Spleen (tissue), 11 donors: ENCODE measurements at regions not wholly inside any gene's neighbourhood (a gene's known extent, or its start where the extent isn't known, plus 50 kb on each side); places are given as distances from the start of the nearest gene placed in this dataset.

Source experiments
- DNase-seq: peaks from one replicate; pipeline ENCODE4 v3.0.0-alpha.2; 2020
- H3K27ac ChIP-seq, 8 donors: fragments of 200-600 bp; sonication (generic) in 7 of 8; 1 replicate in 4 of 8; 2 replicates in 4 of 8; pipeline versions ENCODE4 v1.5.0 to v1.8.0; 2016 to 2021; ENCODE audit warnings: inconsistent platforms in 4 of 8, mild to moderate bottlenecking in 4 of 8, moderate library complexity in 1 of 8
- H3K27me3 ChIP-seq, 7 donors: fragments of 200-600 bp; sonication (generic) in 6 of 7; replicated peaks in 1 of 7; 1 replicate in 4 of 7; 2 replicates in 3 of 7; pipeline versions ENCODE4 v1.5.0 to v1.8.0; 2016 to 2021; ENCODE audit warnings: inconsistent platforms in 3 of 7, mild to moderate bottlenecking in 1 of 7
- H3K36me3 ChIP-seq, 6 donors: fragments of 200-600 bp; sonication (generic) in 5 of 6; 1 replicate in 4 of 6; 2 replicates in 2 of 6; pipeline versions ENCODE4 v1.5.0 to v1.8.0; 2016 to 2021; ENCODE audit warnings: inconsistent platforms in 2 of 6
- H3K4me1 ChIP-seq, 6 donors: fragments of 200-600 bp; sonication (generic) in 5 of 6; 1 replicate in 3 of 6; 2 replicates in 3 of 6; pipeline versions ENCODE4 v1.5.0 to v1.8.0; 2016 to 2021; ENCODE audit warnings: inconsistent platforms in 3 of 6
- H3K4me3 ChIP-seq, 8 donors: fragments of 200-600 bp; sonication (generic) in 7 of 8; 1 replicate in 4 of 8; 2 replicates in 4 of 8; pipeline versions ENCODE4 v1.5.0 to v1.8.0; 2016 to 2021; ENCODE audit warnings: inconsistent platforms in 4 of 8, mild to moderate bottlenecking in 4 of 8, moderate library complexity in 2 of 8
- H3K9me3 ChIP-seq, 8 donors: fragments of 200-600 bp; sonication (generic) in 7 of 8; 1 replicate in 4 of 8; 2 replicates in 4 of 8; pipeline versions ENCODE4 v1.5.0 to v1.8.0; 2016 to 2021; ENCODE audit warnings: inconsistent platforms in 4 of 8
- POLR2A ChIP-seq, 3 donors: fragments of 450-650 bp; IDR thresholded peaks; one replicate each; pipeline ENCODE4 v1.5.1; 2017; ENCODE audit warnings: antibody characterized with exemption in 3 of 3, mild to moderate bottlenecking in 1 of 3
- POLR2AphosphoS5 ChIP-seq, 3 donors: sonication (generic); formaldehyde crosslinking; IDR thresholded peaks; one replicate each; pipeline ENCODE4 v1.5.1; 2017; ENCODE audit warnings: antibody characterized with exemption in 3 of 3
- whole genome bisulfite sequencing, 5 donors: extraction: QIAGEN DNeasy Blood & Tissue Kit in 3 of 5; methylation state at CpG; one replicate each; pipeline versions ENCODE4 v1.1.5 to v1.1.7; 2013 to 2018; 5-methylcytosine and 5-hydroxymethylcytosine counted together
- intact Hi-C: fragments of 100-400 bp; cut with DNase I; formaldehyde crosslinking; loops from one replicate; pipeline ENCODE4 v1.15.0; 2023; ENCODE audit warnings: low total_unique reads
- microRNA-seq, 3 donors: library from miRNA; unstranded; fragments of <30 nt; microRNA quantifications; one replicate each; pipeline versions ENCODE4 to v1.1.0, GENCODE V29; 2019 to 2020
- small RNA-seq, 4 donors: library from RNA; depleted of rRNA; stranded (forward); fragments of <200 nt; gene quantifications; one replicate each; pipeline ENCODE3, GENCODE V24; 2016
- TF ChIP-seq, protein P1 (sequence below), 11 experiments: fragments of 200-600 bp in 7 of 11; fragments of 450-650 bp in 4 of 11; sonication (generic) in 4 of 11; IDR thresholded peaks in 8 of 11; conservative IDR thresholded peaks in 3 of 11; 1 replicate in 7 of 11; 2 replicates in 4 of 11; pipeline versions ENCODE4 v1.4.0 to v1.8.0; 2016 to 2021; ENCODE audit warnings: antibody characterized with exemption in 11 of 11, inconsistent platforms in 4 of 11, mild to moderate bottlenecking in 1 of 11
- donor health status: healthy with polysubstance abuse.
- donor health status: DM: no; HTN: no; CAD: no; lungs with moderate emphysema.
- donor health status: DM: no; HTN: no; CAD: no.
- donor health status: Bipolar disorder and iron deficiency.
- donor health status: healthy.
- donor health status: DM: no; HTN: no; CAD: no.
- donor health status: DM: yes; HTN: yes; CAD: no.

- no peak for DNase-seq
- H3K4me3 ChIP-seq: no peak overlapping the region
- 48 to 100% (median 95%) methylated on average over 1 of the region's 1 CpG for WGBS, 5 donors
- H3K9me3 ChIP-seq: peaks cover 0 to 10% (median 0%) of the 10 kb centered on the region in 8 donors
- no peaks in the 10 kb centered on the region for H3K36me3 ChIP-seq
- H3K4me1 ChIP-seq: no peaks in the 10 kb centered on the region
- intact Hi-C loops: no loop called here
- H3K27ac ChIP-seq: no peak overlapping the region
- H3K27me3 ChIP-seq: no peaks in the 10 kb centered on the region
- TF ChIP-seq POLR2AphosphoS5 (IDR thresholded peaks at IDR 0.05) (no peak), POLR2A (IDR thresholded peaks at IDR 0.05) (no peak)
- TF ChIP-seq, protein P1, sequence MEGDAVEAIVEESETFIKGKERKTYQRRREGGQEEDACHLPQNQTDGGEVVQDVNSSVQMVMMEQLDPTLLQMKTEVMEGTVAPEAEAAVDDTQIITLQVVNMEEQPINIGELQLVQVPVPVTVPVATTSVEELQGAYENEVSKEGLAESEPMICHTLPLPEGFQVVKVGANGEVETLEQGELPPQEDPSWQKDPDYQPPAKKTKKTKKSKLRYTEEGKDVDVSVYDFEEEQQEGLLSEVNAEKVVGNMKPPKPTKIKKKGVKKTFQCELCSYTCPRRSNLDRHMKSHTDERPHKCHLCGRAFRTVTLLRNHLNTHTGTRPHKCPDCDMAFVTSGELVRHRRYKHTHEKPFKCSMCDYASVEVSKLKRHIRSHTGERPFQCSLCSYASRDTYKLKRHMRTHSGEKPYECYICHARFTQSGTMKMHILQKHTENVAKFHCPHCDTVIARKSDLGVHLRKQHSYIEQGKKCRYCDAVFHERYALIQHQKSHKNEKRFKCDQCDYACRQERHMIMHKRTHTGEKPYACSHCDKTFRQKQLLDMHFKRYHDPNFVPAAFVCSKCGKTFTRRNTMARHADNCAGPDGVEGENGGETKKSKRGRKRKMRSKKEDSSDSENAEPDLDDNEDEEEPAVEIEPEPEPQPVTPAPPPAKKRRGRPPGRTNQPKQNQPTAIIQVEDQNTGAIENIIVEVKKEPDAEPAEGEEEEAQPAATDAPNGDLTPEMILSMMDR (IDR thresholded peaks at IDR 0.05 in 8 of 11, conservative IDR thresholded peaks at IDR 0.05 in 3 of 11): no peak
These were observed 53.3 kb upstream of the STT3B start for GRCh38 chr3:31479431-31479830.

GRCh38 chr3:31481697-31482096, 51.0 kb upstream of the STT3B start:
- 91 to 95% (median 92%) methylated on average over 3 of the region's 3 CpGs for WGBS, 5 donors
- H3K36me3 ChIP-seq: no peaks in the 10 kb centered on the region
- DNase-seq: no peak
- no peak overlapping the region for H3K27ac ChIP-seq
- H3K4me1 ChIP-seq: no peaks in the 10 kb centered on the region
- TF ChIP-seq POLR2AphosphoS5 (IDR thresholded peaks at IDR 0.05) (no peak), POLR2A (IDR thresholded peaks at IDR 0.05) (no peak)
- TF ChIP-seq, protein P1 (IDR thresholded peaks at IDR 0.05 in 8 of 11, conservative IDR thresholded peaks at IDR 0.05 in 3 of 11): no peak
- H3K27me3 ChIP-seq: no peaks in the 10 kb centered on the region
- no peak overlapping the region for H3K4me3 ChIP-seq
- intact Hi-C loops: no loop called here
- peaks cover 0 to 10% (median 0%) of the 10 kb centered on the region in 8 donors for H3K9me3 ChIP-seq

DNA sequence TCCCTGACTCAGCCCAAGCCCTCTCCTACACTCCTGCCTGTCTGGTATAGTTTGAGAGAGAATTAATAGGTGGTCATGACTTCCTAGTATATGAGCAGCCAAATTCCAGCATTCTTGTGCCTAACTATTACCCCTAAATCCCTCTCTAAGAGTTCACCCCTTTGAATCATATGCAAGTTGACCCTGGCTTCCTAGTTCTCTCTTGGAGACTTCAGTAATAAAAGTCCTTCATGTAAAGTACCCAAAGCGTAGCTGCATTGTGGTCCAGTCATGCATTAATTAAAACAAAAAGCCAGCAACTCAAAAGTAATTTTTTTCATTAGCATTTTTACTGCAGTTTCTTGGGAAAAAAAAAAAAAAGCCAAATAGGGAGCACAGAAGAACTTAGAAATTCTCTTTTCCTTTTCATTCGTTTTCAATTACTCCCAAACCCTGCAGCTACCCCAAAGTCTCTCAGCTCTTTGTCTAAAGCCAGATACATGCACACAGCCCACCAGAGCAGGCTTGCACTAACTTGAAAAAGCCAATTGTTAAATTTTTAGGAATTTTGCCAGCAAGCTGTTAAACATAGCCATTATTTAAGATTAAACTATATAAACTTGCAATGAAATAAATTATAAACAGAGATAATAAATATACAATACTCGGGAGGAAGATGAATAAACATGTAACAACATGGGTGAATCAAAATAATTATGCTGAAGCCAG, 50.1 kb upstream of the STT3B start:
- no peak for DNase-seq
- Histone ChIP-seq H3K36me3 (no peaks in the 10 kb centered on the region), H3K27me3 (no peaks in the 10 kb centered on the region), H3K27ac (no peak overlapping the region), H3K9me3 (peaks cover 0 to 10% (median 0%) of the 10 kb centered on the region in 8 donors), H3K4me3 (no peak overlapping the region), H3K4me1 (no peaks in the 10 kb centered on the region)
- TF ChIP-seq POLR2AphosphoS5 (IDR thresholded peaks at IDR 0.05) (no peak), POLR2A (IDR thresholded peaks at IDR 0.05) (no peak)
- TF ChIP-seq, protein P1 (IDR thresholded peaks at IDR 0.05 in 8 of 11, conservative IDR thresholded peaks at IDR 0.05 in 3 of 11): no peak
- WGBS, 5 donors: 85 to 95% (median 91%) methylated on average over 3 of the region's 3 CpGs
- intact Hi-C loops: no loop called here

Small RNA genes lying in the stretch of these regions (microRNA-seq; reads per million reads assigned to microRNA genes)
- 3.7 to 7.7 (median 6.5) reads per million in 3 donors for gene MIR466

Small RNA genes lying in the stretch of these regions (small RNA-seq; reads per million reads assigned to genes)
- gene MIR466 (0 to 0.42 (median 0.06) reads per million in 4 donors), gene RNA5SP127 (0 reads per million in 4 donors)
